Activated T-cell treated with anti-CD3 and anti-CD28 coated beads for 1 hour (primary cell): ENCODE measurements at regions not wholly inside any gene's neighbourhood (a gene's known extent, or its start where the extent isn't known, plus 50 kb on each side); places are given as distances from the start of the nearest gene placed in this dataset.

Experiments used
- DNase-seq: peaks from one replicate; pipeline ENCODE4 v3.0.0-alpha.2; 2020; ENCODE audit warnings: low read depth

DNA sequence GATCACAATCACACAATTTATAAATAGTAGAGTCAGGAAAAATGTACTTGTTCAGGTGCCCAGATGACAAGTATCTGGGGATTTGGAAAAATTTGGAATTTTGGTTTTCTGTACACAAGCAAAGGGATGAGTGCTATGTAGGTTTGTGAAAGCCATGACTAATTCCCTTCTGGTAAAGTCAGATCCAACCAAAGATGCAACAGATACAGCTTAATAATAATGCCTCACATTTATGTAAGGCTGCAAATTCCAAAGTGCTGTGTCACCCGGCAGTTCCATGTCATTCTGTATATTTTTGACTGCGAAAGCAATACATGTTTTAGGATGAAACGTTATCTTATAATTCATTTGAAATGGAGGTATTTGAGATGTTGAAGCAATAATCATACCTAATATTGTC, 102.7 kb upstream of the AGBL1 start:
- no peak for DNase-seq

DNA sequence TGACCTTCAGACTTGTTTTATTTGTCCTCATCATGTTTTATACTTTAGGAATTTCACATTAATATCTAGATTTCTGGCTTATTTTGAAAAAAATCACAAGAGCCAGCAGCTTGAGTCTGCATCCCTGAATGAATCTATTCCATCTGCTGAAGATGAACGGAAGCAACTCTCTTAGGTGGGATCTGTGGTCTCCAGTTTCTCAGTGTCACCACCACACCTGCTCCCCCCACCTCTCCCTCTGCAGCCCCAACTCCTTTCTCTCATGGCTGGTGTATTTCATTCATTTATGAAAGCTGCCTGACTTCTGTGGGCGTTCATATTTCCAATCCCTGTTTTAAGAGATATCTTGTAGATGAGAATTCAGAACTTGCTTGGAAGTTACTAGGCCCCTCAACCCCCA, 102.1 kb upstream of the AGBL1 start:
- DNase-seq: no peak

DNA sequence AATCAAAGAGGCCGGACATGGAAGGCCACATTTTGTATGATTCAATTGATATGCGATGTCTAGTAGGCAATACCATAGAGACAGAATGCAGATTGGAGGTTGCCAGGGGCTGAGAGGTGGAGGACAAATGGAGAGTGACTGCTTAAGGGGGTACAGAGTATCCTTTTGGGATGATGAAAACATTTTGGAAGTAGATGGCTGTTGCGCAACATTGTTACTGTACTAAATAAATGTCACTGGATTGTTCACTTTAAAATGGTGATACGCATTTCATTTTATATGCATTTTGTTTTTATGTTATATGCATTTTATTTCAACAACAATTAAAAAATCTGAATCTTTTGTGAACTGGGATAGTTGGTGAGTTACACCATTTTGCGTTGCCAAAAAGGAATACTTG, 99.7 kb upstream of the AGBL1 start:
- no peak for DNase-seq

DNA sequence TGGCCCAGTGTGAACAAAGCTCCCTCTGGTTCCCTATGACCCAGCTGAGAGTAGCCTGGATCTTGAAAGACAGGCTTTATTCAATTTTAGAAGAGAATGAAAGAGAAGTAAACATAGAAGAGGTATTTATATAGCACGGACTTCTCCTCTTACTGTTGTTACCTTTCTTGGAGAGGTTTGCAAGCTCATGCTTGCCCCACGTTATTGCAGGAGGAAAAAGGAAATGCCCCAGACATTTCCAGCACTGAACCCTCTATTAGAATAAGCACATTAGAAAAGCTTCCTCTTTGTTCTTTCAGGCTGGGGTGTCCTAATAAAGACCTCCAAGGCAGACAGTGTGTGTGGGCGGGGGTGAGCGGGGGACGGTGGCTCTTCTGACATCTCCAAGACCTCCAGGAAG, 98.7 kb upstream of the AGBL1 start:
- no peak for DNase-seq

DNA sequence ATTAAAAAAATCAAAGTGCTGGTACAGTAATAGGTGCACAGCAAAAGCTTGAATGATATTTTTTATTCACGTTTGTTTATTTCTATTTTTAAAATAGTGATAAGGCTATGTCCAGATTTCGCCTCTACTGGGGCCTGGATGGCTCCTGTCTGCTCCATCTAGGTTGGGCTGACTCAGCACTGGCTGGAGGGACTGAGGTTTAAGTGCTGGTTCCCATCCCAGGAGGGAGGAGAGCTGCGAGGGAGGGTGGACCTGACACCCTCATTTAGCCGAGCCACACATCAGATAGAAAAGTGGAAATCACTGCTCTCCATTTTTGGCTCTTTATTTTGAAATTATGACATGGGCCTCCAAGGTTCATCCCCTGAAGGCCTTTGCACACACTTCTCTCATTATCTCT, 95.4 kb upstream of the AGBL1 start:
- no peak for DNase-seq

DNA sequence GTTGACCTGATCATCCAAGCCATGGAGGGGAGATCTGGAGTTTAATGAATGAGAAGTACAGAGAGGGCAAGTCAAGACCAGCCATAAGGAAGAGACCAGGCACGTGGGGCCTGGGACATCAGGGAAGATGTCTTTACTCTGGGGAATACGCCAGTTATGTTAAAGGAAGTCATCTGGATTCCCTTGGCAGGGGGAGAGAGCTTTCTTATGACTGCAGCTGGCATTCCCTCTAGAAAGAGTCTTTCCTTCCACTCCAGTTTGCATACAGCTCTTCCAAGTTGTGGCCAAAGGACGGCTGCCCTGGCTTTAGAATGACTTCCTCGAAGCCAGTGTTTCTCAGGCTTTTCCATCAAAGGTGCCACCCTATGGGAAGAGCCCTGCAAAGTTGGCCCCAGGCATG, 93.6 kb upstream of the AGBL1 start:
- DNase-seq: no peak

DNA sequence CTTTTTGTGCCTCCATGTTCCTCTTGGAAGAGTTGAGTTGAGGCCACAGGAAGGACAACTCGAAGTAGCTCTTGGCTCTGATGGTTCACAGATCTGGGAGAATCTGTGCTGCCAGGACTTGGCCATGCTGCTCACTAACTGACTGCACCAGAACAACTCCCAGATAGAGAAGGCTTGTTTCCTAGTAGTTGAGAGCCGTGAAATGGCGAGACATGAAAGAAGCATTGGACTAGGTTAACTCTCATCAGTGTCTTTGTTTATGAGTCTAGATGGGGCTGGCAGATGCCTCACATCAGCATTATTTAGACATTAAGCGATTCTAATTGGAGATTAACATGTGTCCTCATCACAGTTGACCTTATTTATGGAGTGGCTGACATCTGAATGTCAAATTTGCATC, 92.9 kb upstream of the AGBL1 start:
- no peak for DNase-seq

DNA sequence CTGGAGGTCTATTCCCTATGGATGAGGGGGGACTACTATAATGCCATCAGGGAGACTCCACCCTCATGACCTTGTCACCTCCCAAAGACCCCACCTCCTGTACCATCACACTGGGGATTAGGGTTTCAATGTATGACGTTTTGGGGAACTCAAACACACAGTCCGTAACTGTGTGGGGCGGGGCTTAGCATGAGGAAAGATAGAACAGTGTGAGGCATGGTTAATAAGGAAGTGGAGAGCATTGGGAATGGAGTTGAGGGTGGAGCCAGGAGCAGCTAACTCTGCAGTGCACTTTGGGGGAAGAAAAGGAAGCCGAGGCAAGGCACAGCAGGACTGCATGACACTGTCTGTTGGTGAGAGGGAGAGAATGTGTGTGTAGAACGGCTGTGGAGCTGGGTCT, 90.9 kb upstream of the AGBL1 start:
- DNase-seq: no peak

DNA sequence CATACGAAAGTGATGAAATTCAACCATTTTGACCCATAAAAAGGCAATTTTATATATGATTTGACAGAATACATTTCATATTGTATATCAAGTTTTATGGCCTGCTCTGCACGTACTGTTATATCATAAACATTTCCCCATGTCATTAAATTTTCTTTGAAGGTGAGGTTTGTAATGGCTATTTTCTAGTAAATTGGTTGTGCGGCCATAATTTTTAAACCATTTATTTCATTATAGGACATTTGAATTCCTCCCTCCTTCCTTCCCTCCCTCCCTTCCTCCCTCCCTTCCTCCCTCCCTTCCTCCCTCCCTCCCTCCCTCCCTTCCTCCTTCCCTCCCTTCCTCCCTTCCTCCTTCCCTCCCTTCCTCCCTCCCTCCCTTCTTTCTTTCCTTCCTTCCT, 87.4 kb upstream of the AGBL1 start:
- no peak for DNase-seq

DNA sequence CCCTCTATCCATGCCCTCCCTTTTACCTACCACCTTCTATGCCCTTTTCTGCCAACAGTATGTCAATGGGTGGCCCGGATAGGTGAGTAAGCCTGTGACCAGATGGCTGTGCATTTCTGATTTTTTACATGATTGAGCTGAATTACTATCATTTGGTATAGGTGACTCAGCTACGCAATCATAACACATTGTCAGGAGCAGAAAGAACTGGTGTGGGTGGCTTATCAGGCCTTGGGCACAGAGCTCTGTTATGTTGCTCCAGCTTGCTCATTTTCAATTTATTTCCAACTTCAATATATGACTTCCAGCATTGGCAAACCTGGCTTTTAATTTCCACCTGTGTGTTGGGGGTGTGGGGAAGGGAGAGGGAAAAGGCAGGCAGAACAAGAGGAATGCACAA, 86.6 kb upstream of the AGBL1 start:
- no peak for DNase-seq

DNA sequence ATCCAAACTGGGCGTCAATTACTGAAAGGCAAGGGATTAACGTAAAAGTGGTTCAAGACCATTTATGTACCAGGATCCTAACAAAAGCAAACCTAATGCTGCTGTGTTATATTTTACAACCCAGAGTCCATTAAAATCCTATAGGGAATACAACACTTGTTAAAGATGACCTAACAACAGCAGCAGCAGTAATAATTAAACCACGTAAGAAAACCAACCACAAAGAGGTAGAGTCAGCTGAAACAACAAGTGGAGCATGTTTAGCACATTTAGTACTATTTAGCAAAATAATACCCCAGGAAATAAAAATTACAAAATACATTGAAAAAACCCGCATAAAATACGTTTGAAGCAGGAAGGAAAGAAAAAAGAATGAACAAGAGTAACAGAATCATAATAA, 82.1 kb upstream of the AGBL1 start:
- DNase-seq: no peak

DNA sequence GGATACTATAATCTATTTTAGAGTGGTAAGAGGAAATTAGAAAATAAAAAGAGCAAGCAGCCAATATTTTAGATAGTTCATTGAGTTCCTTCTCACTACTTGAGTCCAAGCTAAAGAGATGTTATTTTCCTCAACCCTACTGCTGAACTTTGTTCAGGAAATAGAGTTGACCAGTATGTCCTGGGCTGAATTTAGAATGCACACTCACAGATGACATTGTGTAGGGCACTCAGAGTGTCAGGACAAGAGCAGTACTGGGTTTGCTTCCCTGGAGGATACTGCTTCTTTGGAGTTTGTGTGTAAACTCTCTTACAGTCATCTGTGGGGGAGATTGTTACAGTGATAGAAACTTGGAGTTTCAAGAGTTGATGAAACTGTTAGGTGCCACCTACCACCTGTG, 80.0 kb upstream of the AGBL1 start:
- DNase-seq: no peak

DNA sequence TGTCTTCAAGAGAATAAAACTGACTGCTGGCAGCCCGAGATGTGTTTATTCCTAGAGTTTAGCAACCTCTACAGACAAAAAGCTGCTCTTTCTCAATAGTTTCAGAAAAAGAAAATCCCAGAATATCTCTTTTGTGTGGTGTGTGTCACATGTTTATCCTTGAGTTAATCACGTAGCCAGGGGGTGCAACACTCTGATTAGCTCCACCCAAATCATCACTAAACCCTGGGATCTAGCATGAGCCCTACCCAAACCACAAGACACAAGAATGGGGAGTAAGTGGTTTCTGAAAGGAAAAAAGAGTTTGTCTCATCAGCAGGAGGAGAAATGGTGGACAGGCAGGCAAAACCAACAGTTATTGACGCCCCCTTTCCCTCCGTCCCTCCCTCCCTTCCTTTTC, 78.5 kb upstream of the AGBL1 start:
- no peak for DNase-seq

DNA sequence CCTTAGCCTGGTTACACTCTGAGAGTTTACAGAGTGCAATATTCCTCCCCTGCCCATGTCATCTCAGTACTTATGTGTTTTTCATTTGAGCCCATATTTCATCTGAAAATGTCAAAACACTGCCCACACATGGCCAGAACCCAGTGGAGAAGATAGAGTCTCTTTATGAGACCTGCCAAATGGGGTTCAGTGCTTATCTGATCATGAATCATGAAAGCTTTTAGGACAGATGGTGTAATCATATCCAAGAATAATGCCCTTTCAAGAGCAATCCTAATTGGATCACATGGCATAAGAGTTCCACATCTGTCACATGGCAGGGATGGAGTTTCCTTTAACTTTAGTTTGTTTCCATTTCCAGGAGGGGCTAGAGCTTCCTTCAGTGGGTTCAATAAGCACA, 77.2 kb upstream of the AGBL1 start:
- no peak for DNase-seq

DNA sequence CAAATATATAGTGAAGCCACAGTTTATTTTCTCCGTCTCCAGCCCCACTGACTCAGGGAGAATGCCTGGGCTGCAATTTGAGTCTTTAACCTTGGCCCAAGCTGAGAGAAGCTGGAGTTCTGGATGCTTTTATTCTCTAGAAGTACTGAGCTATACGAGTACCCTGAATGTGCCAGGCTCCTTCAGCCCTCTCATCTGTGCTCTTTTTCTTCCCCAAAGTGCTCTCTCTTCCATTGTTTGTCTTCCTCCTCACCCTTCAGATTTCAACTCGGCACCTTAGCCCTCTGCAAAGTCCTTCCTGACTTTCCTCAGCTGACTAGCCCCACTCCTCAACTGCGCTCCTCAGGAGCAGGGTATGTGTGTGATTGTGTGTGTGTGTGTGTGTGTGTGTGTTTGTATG, 75.6 kb upstream of the AGBL1 start:
- no peak for DNase-seq

DNA sequence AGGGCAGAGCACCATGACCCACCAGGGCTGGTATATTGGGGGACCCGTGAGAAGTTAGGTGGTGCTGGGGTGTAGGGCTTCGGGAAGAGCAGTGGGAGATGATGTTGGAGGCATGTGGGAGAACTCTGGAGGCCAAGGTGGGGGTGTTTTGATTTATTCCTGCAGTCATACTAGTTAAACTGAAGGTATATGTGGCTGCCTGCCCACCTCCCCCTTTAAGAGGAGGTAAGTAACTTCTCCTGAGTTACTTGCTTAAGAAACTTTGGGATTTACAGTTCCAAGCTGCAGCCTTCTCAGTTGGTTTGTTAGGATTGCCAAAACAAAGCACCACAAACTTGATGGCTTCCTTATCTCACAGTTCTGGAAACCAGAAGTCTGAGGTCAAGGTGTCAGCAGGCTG, 73.1 kb upstream of the AGBL1 start:
- DNase-seq: no peak

DNA sequence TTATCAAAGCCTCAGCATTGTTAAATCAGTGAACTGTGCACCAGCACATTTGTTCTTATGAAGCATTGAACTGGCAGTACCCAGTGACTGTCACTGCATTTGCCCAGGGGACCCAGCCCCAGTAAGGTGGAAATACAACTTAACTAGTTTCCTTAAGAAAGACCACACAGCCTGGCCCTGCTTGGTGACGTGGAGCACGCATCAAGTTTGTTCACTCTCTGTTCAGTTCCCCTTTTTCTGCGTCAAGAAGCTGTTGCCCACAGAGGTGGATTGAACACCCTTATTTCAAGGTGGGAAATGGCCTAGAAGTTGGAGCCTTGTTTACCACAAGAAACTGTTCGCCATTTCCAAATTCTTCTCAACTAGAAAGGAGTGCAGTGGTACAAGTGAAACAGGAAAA, 69.9 kb upstream of the AGBL1 start:
- no peak for DNase-seq

DNA sequence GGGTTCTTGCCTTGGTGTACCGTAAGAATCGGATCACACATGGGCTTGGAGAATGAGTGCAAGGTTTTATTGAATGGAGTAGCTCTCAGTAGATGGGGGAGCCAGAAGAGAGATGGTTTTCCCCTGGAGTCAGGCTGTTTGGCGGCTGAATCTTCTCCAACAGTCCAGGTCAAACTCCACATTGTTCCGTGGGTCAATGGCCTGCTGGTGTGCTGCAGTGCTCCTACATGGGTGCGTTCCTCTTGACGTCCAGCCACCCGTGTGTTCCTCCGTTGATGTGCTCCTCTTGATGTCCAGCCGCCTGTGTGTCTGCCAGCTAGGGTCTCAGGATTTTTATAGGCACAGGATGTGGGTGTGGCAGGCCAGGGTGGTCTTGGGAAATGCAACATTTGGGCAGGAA, 69.3 kb upstream of the AGBL1 start:
- no peak for DNase-seq

DNA sequence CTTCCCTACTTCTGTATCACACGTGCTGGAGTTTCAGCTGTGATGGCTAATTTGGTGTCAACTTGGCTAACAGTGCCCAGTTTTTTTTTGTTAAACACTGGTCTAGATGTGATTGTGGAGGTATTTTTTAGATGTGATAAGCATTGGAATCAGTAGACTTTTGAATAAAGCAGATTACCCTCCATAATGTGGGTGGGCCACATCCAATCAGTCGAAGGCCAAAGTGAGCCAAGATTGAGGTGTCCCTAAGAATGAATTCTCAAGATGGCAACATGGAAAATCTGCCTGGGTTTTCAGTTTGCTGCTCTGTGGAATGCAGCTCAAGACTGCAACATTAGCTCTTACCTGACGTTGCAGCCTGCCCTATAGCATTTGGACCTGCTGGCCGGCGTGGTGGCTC, 68.8 kb upstream of the AGBL1 start:
- DNase-seq: no peak

DNA sequence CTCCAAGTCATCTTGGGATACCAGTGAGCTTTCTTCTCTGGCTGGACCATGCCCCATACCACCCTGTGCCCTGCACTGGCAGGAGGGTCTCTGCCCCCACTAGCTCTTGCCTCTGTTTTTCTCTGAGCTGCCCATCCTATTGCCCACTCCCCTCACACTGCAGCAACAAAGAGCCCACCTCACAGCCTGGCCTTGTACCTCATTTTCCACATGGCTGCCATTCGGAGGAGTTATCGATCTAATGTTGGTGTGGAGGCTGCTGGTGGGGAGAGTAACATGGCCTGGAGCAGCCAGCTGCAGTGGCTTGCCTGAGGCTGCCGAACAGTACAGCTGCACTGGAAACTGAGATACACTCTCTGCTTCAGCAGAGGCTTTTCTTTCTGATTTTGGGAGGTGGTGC, 65.7 kb upstream of the AGBL1 start:
- DNase-seq: no peak

DNA sequence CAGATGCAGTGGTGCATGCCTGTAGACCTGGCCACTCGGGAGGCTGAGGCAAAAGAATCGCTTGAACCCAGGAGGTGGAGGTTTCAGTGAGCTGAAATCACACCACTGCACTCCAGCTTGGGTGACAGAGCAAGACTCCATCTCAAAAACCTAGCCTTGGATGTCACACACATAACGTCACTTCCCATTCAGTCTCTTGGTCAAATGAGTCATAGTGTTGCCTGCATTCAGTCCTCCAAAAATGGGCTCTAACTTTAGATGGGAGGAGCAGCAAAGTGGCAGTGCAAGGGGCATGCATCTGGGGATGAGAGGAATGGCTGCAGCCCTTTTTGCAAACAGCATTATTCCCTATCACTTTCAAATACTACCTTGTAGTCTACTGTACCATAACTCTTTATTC, 62.9 kb upstream of the AGBL1 start:
- DNase-seq: no peak

DNA sequence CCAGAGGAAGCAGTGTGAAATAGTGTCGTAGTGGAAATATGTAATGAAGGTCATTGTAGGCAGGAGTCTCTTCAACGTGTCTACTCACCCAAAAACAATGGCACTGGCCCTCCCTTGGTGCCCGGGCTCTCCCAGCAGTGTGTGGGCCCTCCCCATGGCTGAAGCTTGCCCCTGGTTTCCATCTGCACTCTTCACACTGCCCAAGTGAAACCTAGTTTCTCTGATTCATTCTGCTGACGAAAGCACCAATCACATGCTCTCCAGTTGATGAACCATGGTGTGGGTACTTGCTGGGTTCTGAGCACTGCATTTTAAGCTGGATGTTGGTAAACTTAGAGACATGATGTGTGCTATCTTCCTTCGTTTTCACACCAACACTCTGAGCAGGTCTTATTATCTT, 61.0 kb upstream of the AGBL1 start:
- no peak for DNase-seq

DNA sequence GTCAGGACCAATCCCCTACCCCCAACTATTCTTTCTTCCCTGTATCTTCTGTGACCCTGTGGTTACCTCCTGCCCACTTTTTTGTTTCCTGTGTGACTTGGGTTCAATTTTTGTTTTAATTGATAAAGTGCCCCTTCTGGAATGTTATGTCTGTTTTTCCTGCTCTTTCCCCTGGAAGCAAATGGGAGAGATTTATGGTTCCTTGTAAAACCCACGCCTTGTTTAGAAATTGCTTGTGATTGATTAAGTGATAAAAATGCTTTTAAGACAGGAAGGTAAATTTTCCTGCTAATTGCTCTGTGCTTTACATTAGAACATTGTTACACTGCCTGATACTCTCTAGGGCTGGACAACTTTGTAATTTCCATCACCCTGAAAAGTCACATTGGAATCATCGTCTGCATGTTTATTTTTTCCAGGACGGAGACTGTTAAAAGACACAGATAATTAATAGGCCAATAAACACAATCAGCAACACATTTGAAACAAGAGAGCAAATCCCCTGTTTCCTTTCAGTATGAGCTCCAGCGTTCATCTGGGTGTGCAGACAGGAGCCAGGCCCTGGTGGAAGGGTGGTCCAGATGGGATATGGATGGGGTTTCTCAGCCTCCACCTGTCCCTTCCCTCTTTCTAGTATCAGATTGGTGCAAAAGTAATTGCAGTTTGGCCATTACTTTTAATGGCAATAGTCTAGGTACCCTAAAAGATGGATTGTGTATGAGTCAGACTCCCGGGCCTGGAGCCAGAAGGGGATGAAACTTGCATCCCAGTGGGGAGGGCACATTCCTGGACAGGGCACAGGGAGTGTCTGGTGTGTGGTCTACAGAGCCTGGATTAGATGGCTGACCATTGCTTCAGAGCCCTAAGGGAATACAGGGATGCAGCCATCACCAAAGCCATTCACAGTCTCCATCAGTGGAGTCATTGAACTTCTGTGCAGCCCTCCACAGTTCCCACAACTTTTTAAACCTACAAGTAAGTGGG, 58.1 kb upstream of the AGBL1 start:
- no peak for DNase-seq

DNA sequence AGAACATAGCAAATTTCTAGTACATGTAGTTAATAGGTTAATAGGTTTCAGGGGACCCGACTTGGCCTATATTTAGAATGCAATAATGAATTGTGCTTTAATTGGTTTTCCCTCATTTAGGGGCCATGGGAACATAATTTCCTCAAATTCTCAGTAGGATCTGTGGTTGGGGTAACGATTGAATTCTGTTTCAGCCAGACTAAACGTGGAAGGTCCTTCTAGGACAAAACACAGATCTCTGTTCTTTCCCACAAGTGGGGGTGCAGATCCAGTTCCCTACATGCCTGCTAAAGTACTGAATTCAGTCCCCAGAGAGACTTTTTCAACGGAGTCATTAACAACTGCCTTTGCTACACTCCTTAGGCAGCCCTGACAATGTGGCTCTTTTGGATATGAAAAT, 50.7 kb upstream of the AGBL1 start:
- DNase-seq: no peak
